ENCODE measurements at regions not wholly inside any gene's neighbourhood (a gene's known extent, or its start where the extent isn't known, plus 50 kb on each side); places are given as distances from the start of the nearest gene placed in this dataset.

- no peak overlapping the region for H3K4me3 ChIP-seq (ENCODE audit: low read depth in 1 of 5, low read length in 5 of 5)
- H3K27ac ChIP-seq (ENCODE audit: low read depth, low read length), result no peak overlapping the region
- H3K27me3 ChIP-seq (ENCODE audit: control insufficient read depth in 5 of 5, insufficient read depth in 4 of 5, low read length in 5 of 5), result no peaks in the 10 kb centered on the region
- no peaks in the 10 kb centered on the region for H3K4me1 ChIP-seq (ENCODE audit: control insufficient read depth in 5 of 5, insufficient read depth in 5 of 5, low read length in 5 of 5)
- peaks cover 0 to 4% (median 0%) of the 10 kb centered on the region in 5 donors for H3K9me3 ChIP-seq (ENCODE audit: control insufficient read depth in 5 of 5, low read length in 5 of 5)
- H3K9ac ChIP-seq (ENCODE audit: low read length in 5 of 5), result no peak overlapping the region
- H3K36me3 ChIP-seq (ENCODE audit: control insufficient read depth in 5 of 5, insufficient read depth in 5 of 5, low read length in 5 of 5), result no peaks in the 10 kb centered on the region
These were observed 380.7 kb downstream of the PRDM2 start for GRCh38 chr1:14080653-14081052.

- H3K36me3 ChIP-seq (ENCODE audit: control insufficient read depth in 5 of 5, insufficient read depth in 5 of 5, low read length in 5 of 5), result no peaks in the 10 kb centered on the region
- H3K4me1 ChIP-seq (ENCODE audit: control insufficient read depth in 5 of 5, insufficient read depth in 5 of 5, low read length in 5 of 5), result no peaks in the 10 kb centered on the region
- no peaks in the 10 kb centered on the region for H3K9me3 ChIP-seq (ENCODE audit: control insufficient read depth in 5 of 5, low read length in 5 of 5)
- no peak overlapping the region for H3K9ac ChIP-seq (ENCODE audit: low read length in 5 of 5)
- no peak overlapping the region for H3K4me3 ChIP-seq (ENCODE audit: low read depth in 1 of 5, low read length in 5 of 5)
- no peaks in the 10 kb centered on the region for H3K27me3 ChIP-seq (ENCODE audit: control insufficient read depth in 5 of 5, insufficient read depth in 4 of 5, low read length in 5 of 5)
- no peak overlapping the region for H3K27ac ChIP-seq (ENCODE audit: low read depth, low read length)
These were observed 382.3 kb downstream of the PRDM2 start for GRCh38 chr1:14082331-14082730.

GRCh38 chr1:14083277-14083676 lies 383.3 kb downstream of the PRDM2 start:
- H3K27ac ChIP-seq (ENCODE audit: low read depth, low read length), result no peak overlapping the region
- no peak overlapping the region for H3K9ac ChIP-seq (ENCODE audit: low read length in 5 of 5)

GRCh38 chr1:14083706-14084105 lies 383.7 kb downstream of the PRDM2 start:
- Histone ChIP-seq H3K27ac (ENCODE audit: low read depth, low read length) (no peak overlapping the region), H3K27me3 (ENCODE audit: control insufficient read depth in 5 of 5, insufficient read depth in 4 of 5, low read length in 5 of 5) (no peaks in the 10 kb centered on the region), H3K9ac (ENCODE audit: low read length in 5 of 5) (no peak overlapping the region), H3K4me1 (ENCODE audit: control insufficient read depth in 5 of 5, insufficient read depth in 5 of 5, low read length in 5 of 5) (no peaks in the 10 kb centered on the region), H3K9me3 (ENCODE audit: control insufficient read depth in 5 of 5, low read length in 5 of 5) (peaks cover 0 to 6% (median 0%) of the 10 kb centered on the region in 5 donors), H3K36me3 (ENCODE audit: control insufficient read depth in 5 of 5, insufficient read depth in 5 of 5, low read length in 5 of 5) (no peaks in the 10 kb centered on the region), H3K4me3 (ENCODE audit: low read depth in 1 of 5, low read length in 5 of 5) (no peak overlapping the region)

More at GRCh38 chr1:14083277-14083676, 383.3 kb downstream of the PRDM2 start:
- Histone ChIP-seq H3K36me3 (ENCODE audit: control insufficient read depth in 5 of 5, insufficient read depth in 5 of 5, low read length in 5 of 5) (no peaks in the 10 kb centered on the region), H3K4me3 (ENCODE audit: low read depth in 1 of 5, low read length in 5 of 5) (no peak overlapping the region), H3K4me1 (ENCODE audit: control insufficient read depth in 5 of 5, insufficient read depth in 5 of 5, low read length in 5 of 5) (no peaks in the 10 kb centered on the region), H3K9me3 (ENCODE audit: control insufficient read depth in 5 of 5, low read length in 5 of 5) (peaks cover 0 to 3% (median 0%) of the 10 kb centered on the region in 5 donors), H3K27me3 (ENCODE audit: control insufficient read depth in 5 of 5, insufficient read depth in 4 of 5, low read length in 5 of 5) (no peaks in the 10 kb centered on the region)

GRCh38 chr1:14090062-14090461 lies 390.1 kb downstream of the PRDM2 start:
- H3K4me1 ChIP-seq (ENCODE audit: control insufficient read depth in 5 of 5, insufficient read depth in 5 of 5, low read length in 5 of 5), result no peaks in the 10 kb centered on the region
- no peak overlapping the region for H3K27ac ChIP-seq (ENCODE audit: low read depth, low read length)
- no peaks in the 10 kb centered on the region for H3K36me3 ChIP-seq (ENCODE audit: control insufficient read depth in 5 of 5, insufficient read depth in 5 of 5, low read length in 5 of 5)
- no peak overlapping the region for H3K9ac ChIP-seq (ENCODE audit: low read length in 5 of 5)
- peaks cover 4 to 13% (median 7%) of the 10 kb centered on the region in 5 donors for H3K9me3 ChIP-seq (ENCODE audit: control insufficient read depth in 5 of 5, low read length in 5 of 5)
- no peaks in the 10 kb centered on the region for H3K27me3 ChIP-seq (ENCODE audit: control insufficient read depth in 5 of 5, insufficient read depth in 4 of 5, low read length in 5 of 5)
- H3K4me3 ChIP-seq (ENCODE audit: low read depth in 1 of 5, low read length in 5 of 5), result no peak overlapping the region

DNA sequence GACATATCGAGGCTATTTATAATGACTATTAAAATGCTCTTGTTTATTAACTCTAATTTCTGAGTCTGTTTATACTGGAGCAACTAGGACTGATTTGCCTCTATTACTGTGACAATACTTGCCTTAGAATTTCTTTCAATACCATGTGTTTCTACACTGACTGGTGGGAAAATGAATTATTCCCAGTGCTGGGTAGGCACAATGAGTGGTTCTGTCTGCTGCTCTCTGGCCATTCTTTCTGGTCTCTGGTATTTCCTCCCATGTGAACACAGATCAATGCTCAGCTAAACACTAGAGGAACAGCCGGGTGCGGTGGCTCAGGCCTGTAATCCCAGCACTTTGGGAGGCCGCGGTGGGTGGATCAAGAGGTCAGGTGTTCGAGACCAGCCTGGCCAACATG lies 390.5 kb downstream of the PRDM2 start:
- Histone ChIP-seq H3K9ac (ENCODE audit: low read length in 5 of 5) (no peak overlapping the region), H3K36me3 (ENCODE audit: control insufficient read depth in 5 of 5, insufficient read depth in 5 of 5, low read length in 5 of 5) (no peaks in the 10 kb centered on the region), H3K4me1 (ENCODE audit: control insufficient read depth in 5 of 5, insufficient read depth in 5 of 5, low read length in 5 of 5) (no peaks in the 10 kb centered on the region), H3K9me3 (ENCODE audit: control insufficient read depth in 5 of 5, low read length in 5 of 5) (peaks cover 4 to 13% (median 7%) of the 10 kb centered on the region in 5 donors), H3K27ac (ENCODE audit: low read depth, low read length) (no peak overlapping the region), H3K4me3 (ENCODE audit: low read depth in 1 of 5, low read length in 5 of 5) (no peak overlapping the region), H3K27me3 (ENCODE audit: control insufficient read depth in 5 of 5, insufficient read depth in 4 of 5, low read length in 5 of 5) (no peaks in the 10 kb centered on the region)

GRCh38 chr1:14094611-14095400 lies 394.8 kb downstream of the PRDM2 start:
- Histone ChIP-seq H3K27me3 (ENCODE audit: control insufficient read depth in 5 of 5, insufficient read depth in 4 of 5, low read length in 5 of 5) (no peaks in the 10 kb centered on the region), H3K9me3 (ENCODE audit: control insufficient read depth in 5 of 5, low read length in 5 of 5) (peaks cover 7 to 12% (median 7%) of the 10 kb centered on the region in 5 donors), H3K4me1 (ENCODE audit: control insufficient read depth in 5 of 5, insufficient read depth in 5 of 5, low read length in 5 of 5) (no peaks in the 10 kb centered on the region), H3K27ac (ENCODE audit: low read depth, low read length) (no peak overlapping the region), H3K9ac (ENCODE audit: low read length in 5 of 5) (no peak overlapping the region), H3K36me3 (ENCODE audit: control insufficient read depth in 5 of 5, insufficient read depth in 5 of 5, low read length in 5 of 5) (no peaks in the 10 kb centered on the region), H3K4me3 (ENCODE audit: low read depth in 1 of 5, low read length in 5 of 5) (no peak overlapping the region)

GRCh38 chr1:14098294-14098913 lies 398.4 kb downstream of the PRDM2 start:
- Histone ChIP-seq H3K4me1 (ENCODE audit: control insufficient read depth in 5 of 5, insufficient read depth in 5 of 5, low read length in 5 of 5) (no peaks in the 10 kb centered on the region), H3K27ac (ENCODE audit: low read depth, low read length) (no peak overlapping the region), H3K4me3 (ENCODE audit: low read depth in 1 of 5, low read length in 5 of 5) (no peak overlapping the region), H3K27me3 (ENCODE audit: control insufficient read depth in 5 of 5, insufficient read depth in 4 of 5, low read length in 5 of 5) (peaks cover 0 to 2% (median 0%) of the 10 kb centered on the region in 5 donors), H3K9ac (ENCODE audit: low read length in 5 of 5) (no peak overlapping the region), H3K36me3 (ENCODE audit: control insufficient read depth in 5 of 5, insufficient read depth in 5 of 5, low read length in 5 of 5) (no peaks in the 10 kb centered on the region), H3K9me3 (ENCODE audit: control insufficient read depth in 5 of 5, low read length in 5 of 5) (peaks cover 0 to 4% (median 3%) of the 10 kb centered on the region in 5 donors)

DNA sequence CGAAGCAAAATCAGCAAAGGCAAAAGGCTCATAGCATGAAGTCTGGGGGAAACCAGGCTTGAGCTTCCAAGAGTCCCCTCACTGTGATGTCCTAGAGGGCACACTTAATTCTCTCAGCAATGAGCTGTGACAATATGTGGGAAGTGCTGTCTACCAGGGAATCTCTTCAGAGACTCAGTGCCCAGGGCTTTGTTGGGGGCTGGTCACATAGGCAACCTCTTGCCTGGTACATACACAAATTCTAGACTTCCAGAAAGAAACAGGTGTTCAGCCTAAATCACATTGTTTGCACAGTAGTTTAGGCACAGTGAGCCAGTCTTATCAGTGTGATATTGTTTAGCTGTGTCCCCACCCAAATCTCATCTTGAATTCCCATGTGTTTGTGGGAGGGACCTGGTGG lies 400.5 kb downstream of the PRDM2 start:
- H3K9me3 ChIP-seq (ENCODE audit: control insufficient read depth in 5 of 5, low read length in 5 of 5), result peaks cover 0 to 5% (median 3%) of the 10 kb centered on the region in 5 donors
- H3K36me3 ChIP-seq (ENCODE audit: control insufficient read depth in 5 of 5, insufficient read depth in 5 of 5, low read length in 5 of 5), result no peaks in the 10 kb centered on the region
- H3K4me3 ChIP-seq (ENCODE audit: low read depth in 1 of 5, low read length in 5 of 5), result no peak overlapping the region
- no peaks in the 10 kb centered on the region for H3K4me1 ChIP-seq (ENCODE audit: control insufficient read depth in 5 of 5, insufficient read depth in 5 of 5, low read length in 5 of 5)
- H3K9ac ChIP-seq (ENCODE audit: low read length in 5 of 5), result no peak overlapping the region
- no peak overlapping the region for H3K27ac ChIP-seq (ENCODE audit: low read depth, low read length)
- H3K27me3 ChIP-seq (ENCODE audit: control insufficient read depth in 5 of 5, insufficient read depth in 4 of 5, low read length in 5 of 5), result peaks cover 0 to 2% (median 0%) of the 10 kb centered on the region in 5 donors

DNA sequence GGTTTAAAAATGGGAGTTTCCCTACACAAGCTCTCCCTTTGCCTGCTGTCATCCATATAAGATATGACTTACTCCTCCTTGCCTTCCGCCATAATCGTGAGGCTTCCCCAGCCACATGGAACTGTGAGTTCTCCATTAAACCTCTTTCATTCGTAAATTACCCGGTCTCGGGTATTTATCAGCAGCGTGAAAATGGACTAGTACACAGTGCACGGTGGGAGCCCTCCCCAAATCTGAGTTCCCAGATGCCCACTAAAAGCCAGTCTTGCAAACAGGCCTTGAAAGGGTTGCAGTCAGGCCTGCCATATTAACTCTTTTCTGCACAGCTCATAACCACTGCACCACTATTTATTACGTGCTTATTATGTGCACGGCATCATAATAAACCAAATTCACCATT lies 400.9 kb downstream of the PRDM2 start:
- H3K4me1 ChIP-seq (ENCODE audit: control insufficient read depth in 5 of 5, insufficient read depth in 5 of 5, low read length in 5 of 5), result no peaks in the 10 kb centered on the region
- peaks cover 0 to 2% (median 0%) of the 10 kb centered on the region in 5 donors for H3K27me3 ChIP-seq (ENCODE audit: control insufficient read depth in 5 of 5, insufficient read depth in 4 of 5, low read length in 5 of 5)
- no peaks in the 10 kb centered on the region for H3K36me3 ChIP-seq (ENCODE audit: control insufficient read depth in 5 of 5, insufficient read depth in 5 of 5, low read length in 5 of 5)
- no peak overlapping the region for H3K27ac ChIP-seq (ENCODE audit: low read depth, low read length)
- H3K9me3 ChIP-seq (ENCODE audit: control insufficient read depth in 5 of 5, low read length in 5 of 5), result peaks cover 0 to 5% (median 3%) of the 10 kb centered on the region in 5 donors
- no peak overlapping the region for H3K9ac ChIP-seq (ENCODE audit: low read length in 5 of 5)
- no peak overlapping the region for H3K4me3 ChIP-seq (ENCODE audit: low read depth in 1 of 5, low read length in 5 of 5)
